DOHH2 (cell line): ENCODE measurements at regions not wholly inside any gene's neighbourhood (a gene's known extent, or its start where the extent isn't known, plus 50 kb on each side); places are given as distances from the start of the nearest gene placed in this dataset.

Experiments used
- H3F3A ChIP-seq: fragments of 200-600 bp; sonication (generic), shearing (Covaris generic); 2 replicates; pipeline ENCODE4 v1.6.0; 2016; ENCODE audit warnings: antibody characterized with exemption, mild to moderate bottlenecking; ENCODE audit not compliant: control insufficient read depth, insufficient read depth
- H3K27ac ChIP-seq: fragments of 200-600 bp; sonication (generic); 2 replicates; pipeline ENCODE4 v1.5.1; 2014; ENCODE audit warnings: low read depth, mild to moderate bottlenecking, low read length, moderate library complexity
- H3K27me3 ChIP-seq: fragments of 200-600 bp; sonication (generic); 2 replicates; pipeline ENCODE4 v1.6.1; 2014; ENCODE audit warnings: mild to moderate bottlenecking, low read length, mixed read lengths; ENCODE audit not compliant: control insufficient read depth
- H3K36me3 ChIP-seq: fragments of 200-600 bp; sonication (generic); 2 replicates; pipeline ENCODE4 v1.6.1; 2014; ENCODE audit warnings: mild to moderate bottlenecking, low read length, moderate library complexity, mixed read lengths; ENCODE audit not compliant: control insufficient read depth
- H3K4me1 ChIP-seq: fragments of 200-600 bp; sonication (generic); 2 replicates; pipeline ENCODE4 v1.6.1; 2014; ENCODE audit warnings: mild to moderate bottlenecking, low read length, mixed read lengths; ENCODE audit not compliant: control insufficient read depth
- H3K4me2 ChIP-seq: fragments of 200-600 bp; sonication (generic); 2 replicates; pipeline ENCODE4 v1.6.0; 2014; ENCODE audit warnings: mild to moderate bottlenecking, low read length, moderate library complexity
- H3K4me3 ChIP-seq: fragments of 200-600 bp; sonication (generic); 2 replicates; pipeline ENCODE4 v1.5.1; 2014; ENCODE audit warnings: mild to moderate bottlenecking, low read length, mixed read lengths
- H3K79me2 ChIP-seq: fragments of 200-600 bp; sonication (generic); 2 replicates; pipeline ENCODE4 v1.6.1; 2014; ENCODE audit warnings: mild to moderate bottlenecking, low read length, mixed read lengths; ENCODE audit not compliant: control insufficient read depth
- H3K9me2 ChIP-seq: fragments of 200-600 bp; sonication (generic); replicated peaks from 2 replicates; pipeline ENCODE4 v1.6.1; 2014; ENCODE audit warnings: mild to moderate bottlenecking, low read length, mixed read lengths; ENCODE audit not compliant: control insufficient read depth
- H3K9me3 ChIP-seq: fragments of 200-600 bp; sonication (generic); 2 replicates; pipeline ENCODE4 v1.6.1; 2014; ENCODE audit warnings: antibody characterized with exemption, low read length, mixed read lengths; ENCODE audit not compliant: control insufficient read depth, insufficient read depth
- H4K20me1 ChIP-seq: fragments of 200-600 bp; sonication (generic); 2 replicates; pipeline ENCODE4 v1.6.0; 2014; ENCODE audit warnings: low read depth, mild to moderate bottlenecking, antibody characterized with exemption, low read length, moderate library complexity; ENCODE audit not compliant: control insufficient read depth, insufficient read depth
- EZH2phosphoT487 ChIP-seq: fragments of 200-600 bp; sonication (generic); IDR thresholded peaks from 2 replicates; pipeline ENCODE4 v1.6.1; 2017; ENCODE audit warnings: borderline replicate concordance, mild to moderate bottlenecking, antibody characterized with exemption, low read length, moderate library complexity, mixed read lengths
- TF ChIP-seq, protein P1 (sequence below): fragments of 200-600 bp; sonication (generic); IDR thresholded peaks from one replicate; pipeline ENCODE4 v1.5.1; 2014; ENCODE audit warnings: antibody characterized with exemption, mild to moderate bottlenecking, low read depth, low read length; ENCODE audit not compliant: poor library complexity, severe bottlenecking

DNA sequence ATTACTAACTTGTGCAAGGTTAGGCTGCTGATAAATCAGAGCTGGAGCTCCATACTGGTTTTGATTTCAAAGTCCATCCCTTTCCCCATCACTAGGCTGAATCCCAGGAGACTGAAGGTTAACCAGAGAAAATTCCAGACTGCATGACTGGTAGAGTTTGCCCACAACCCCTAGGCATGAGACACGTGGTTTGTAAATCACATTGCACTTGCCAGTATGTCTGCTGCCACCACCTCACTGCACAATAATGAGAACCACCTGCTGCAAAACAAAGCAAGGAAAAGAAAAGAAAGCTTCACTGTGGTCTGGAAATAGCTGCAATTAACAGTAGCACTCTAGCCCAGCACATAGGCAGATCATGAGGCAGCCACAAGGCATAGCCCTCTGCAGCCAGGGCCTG, 67.6 kb upstream of the NTM start:
- Histone ChIP-seq H3K36me3 (no peaks in the 10 kb centered on the region), H4K20me1 (no peaks in the 10 kb centered on the region), H3K9me2 (no peaks in the 10 kb centered on the region), H3K79me2 (no peaks in the 10 kb centered on the region), H3K4me3 (no peak overlapping the region), H3K4me2 (no peak overlapping the region), H3K27me3 (no peaks in the 10 kb centered on the region), H3K27ac (no peak overlapping the region), H3F3A (no peaks in the 10 kb centered on the region), H3K9me3 (no peaks in the 10 kb centered on the region), H3K4me1 (no peaks in the 10 kb centered on the region)
- TF ChIP-seq EZH2phosphoT487, result no peak
- TF ChIP-seq, protein P1, sequence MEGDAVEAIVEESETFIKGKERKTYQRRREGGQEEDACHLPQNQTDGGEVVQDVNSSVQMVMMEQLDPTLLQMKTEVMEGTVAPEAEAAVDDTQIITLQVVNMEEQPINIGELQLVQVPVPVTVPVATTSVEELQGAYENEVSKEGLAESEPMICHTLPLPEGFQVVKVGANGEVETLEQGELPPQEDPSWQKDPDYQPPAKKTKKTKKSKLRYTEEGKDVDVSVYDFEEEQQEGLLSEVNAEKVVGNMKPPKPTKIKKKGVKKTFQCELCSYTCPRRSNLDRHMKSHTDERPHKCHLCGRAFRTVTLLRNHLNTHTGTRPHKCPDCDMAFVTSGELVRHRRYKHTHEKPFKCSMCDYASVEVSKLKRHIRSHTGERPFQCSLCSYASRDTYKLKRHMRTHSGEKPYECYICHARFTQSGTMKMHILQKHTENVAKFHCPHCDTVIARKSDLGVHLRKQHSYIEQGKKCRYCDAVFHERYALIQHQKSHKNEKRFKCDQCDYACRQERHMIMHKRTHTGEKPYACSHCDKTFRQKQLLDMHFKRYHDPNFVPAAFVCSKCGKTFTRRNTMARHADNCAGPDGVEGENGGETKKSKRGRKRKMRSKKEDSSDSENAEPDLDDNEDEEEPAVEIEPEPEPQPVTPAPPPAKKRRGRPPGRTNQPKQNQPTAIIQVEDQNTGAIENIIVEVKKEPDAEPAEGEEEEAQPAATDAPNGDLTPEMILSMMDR, result no peak

DNA sequence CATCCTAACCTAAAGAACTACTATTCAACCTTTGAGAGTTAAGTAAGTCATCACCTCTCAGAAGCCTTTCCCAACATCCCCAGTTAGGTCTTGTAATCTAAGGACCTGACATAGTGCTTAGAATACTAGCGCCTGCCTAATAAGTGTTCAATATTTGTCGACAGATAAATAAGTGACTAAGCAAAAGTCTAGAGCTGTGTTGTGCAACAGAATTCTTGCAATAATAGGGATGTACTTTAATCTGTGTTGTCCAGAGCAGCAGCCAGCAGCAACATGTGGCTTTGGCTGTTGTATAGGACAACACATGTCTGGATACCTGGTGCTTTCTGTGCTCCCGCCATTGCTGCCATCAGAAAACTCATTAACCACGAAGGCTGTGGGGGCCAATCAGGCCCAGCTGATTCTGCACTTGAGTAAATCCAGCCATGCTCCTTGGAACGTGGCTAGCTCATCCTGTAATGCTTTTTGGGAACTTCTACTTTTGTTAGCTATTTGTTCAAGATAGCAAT, 66.8 kb upstream of the NTM start:
- Histone ChIP-seq H3F3A (no peaks in the 10 kb centered on the region), H3K27me3 (no peaks in the 10 kb centered on the region), H3K27ac (no peak overlapping the region), H3K9me2 (no peaks in the 10 kb centered on the region), H3K4me1 (no peaks in the 10 kb centered on the region), H3K79me2 (no peaks in the 10 kb centered on the region), H3K4me2 (no peak overlapping the region), H4K20me1 (no peaks in the 10 kb centered on the region), H3K36me3 (no peaks in the 10 kb centered on the region), H3K4me3 (no peak overlapping the region), H3K9me3 (no peaks in the 10 kb centered on the region)
- no peak for TF ChIP-seq EZH2phosphoT487
- TF ChIP-seq, protein P1, result no peak

DNA sequence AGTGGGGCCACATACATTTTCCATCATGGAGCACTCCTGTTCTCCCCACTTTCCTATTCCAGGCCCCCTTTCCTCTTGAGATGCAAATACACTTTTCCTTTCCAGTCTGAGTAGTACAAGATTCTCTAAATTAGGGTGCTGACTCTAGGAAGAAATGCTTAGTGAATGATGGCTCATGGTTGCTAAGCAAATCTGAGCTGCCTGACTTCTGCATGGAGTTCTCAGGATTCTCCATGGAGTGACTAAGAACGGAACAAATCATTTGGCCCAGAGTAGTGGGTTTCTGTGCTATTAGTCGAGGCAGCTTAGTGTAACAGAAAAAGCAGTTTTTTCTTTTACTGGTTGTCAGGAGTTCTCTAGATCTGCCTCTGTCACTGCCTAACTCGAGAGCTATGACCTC, 65.4 kb upstream of the NTM start:
- Histone ChIP-seq H3K79me2 (no peaks in the 10 kb centered on the region), H3F3A (no peaks in the 10 kb centered on the region), H3K9me2 (no peaks in the 10 kb centered on the region), H3K9me3 (no peaks in the 10 kb centered on the region), H3K27me3 (no peaks in the 10 kb centered on the region; the same call in 1 of the 2 replicates), H3K4me3 (no peak overlapping the region), H3K36me3 (no peaks in the 10 kb centered on the region), H4K20me1 (no peaks in the 10 kb centered on the region), H3K4me1 (no peaks in the 10 kb centered on the region), H3K4me2 (no peak overlapping the region), H3K27ac (no peak overlapping the region)
- no peak for TF ChIP-seq EZH2phosphoT487
- TF ChIP-seq, protein P1, result no peak
